ENCODE measurements at regions not wholly inside any gene's neighbourhood (a gene's known extent, or its start where the extent isn't known, plus 50 kb on each side); places are given as distances from the start of the nearest gene placed in this dataset.
A peak's percentile ranks its signal among the peaks of the same experiment; 100 is the strongest.
"Not testable (repeated sequence)": the region's sequence is repeated elsewhere in the genome, so short reads cannot be mapped to it uniquely, and the experiment has no call there.

GRCh38 chr12:131266591-131267467, 313.1 kb downstream of the ADGRD1 start:
- Histone ChIP-seq H3K9me3 (no peaks in the 10 kb centered on the region), H3K4me1 (0 out of 2 replicates have a peak, but pooled peaks cover 4% of the 10 kb centered on the region), H3K27me3 (no peaks in the 10 kb centered on the region), H3K4me3 (ENCODE audit: low read depth, low read length) (no peak overlapping the region), H3K36me3 (no peaks in the 10 kb centered on the region)
- no peak for DNase-seq
- no peak for TF ChIP-seq CTCF (IDR thresholded peaks at IDR 0.05; ENCODE audit: low read depth, low read length)

- H3K4me1 ChIP-seq = 0 out of 2 replicates have a peak, but pooled peaks cover 4% of the 10 kb centered on the region
- no peaks in the 10 kb centered on the region for H3K36me3 ChIP-seq
- no peak for DNase-seq
- H3K9me3 ChIP-seq = no peaks in the 10 kb centered on the region
- no peaks in the 10 kb centered on the region for H3K27me3 ChIP-seq
- no peak for TF ChIP-seq CTCF (IDR thresholded peaks at IDR 0.05; ENCODE audit: low read depth, low read length)
- H3K4me3 ChIP-seq (ENCODE audit: low read depth, low read length) = no peak overlapping the region
These were observed 313.9 kb downstream of the ADGRD1 start for GRCh38 chr12:131267576-131267975.

GRCh38 chr12:131268123-131268522, 314.4 kb downstream of the ADGRD1 start:
- not testable (repeated sequence) for H3K36me3 ChIP-seq; H3K4me3 ChIP-seq (ENCODE audit: low read depth, low read length); H3K4me1 ChIP-seq; H3K9me3 ChIP-seq; H3K27me3 ChIP-seq
- peak; percentile 47 for DNase-seq

GRCh38 chr12:131268571-131268970, 314.9 kb downstream of the ADGRD1 start:
- H3K9me3 ChIP-seq; DNase-seq; H3K4me3 ChIP-seq (ENCODE audit: low read depth, low read length); H3K27me3 ChIP-seq; H3K4me1 ChIP-seq; H3K36me3 ChIP-seq: not testable (repeated sequence)

- Histone ChIP-seq H3K4me3 (ENCODE audit: low read depth, low read length) (no peak overlapping the region), H3K36me3 (no peaks in the 10 kb centered on the region), H3K9me3 (no peaks in the 10 kb centered on the region), H3K27me3 (no peaks in the 10 kb centered on the region), H3K4me1 (0 out of 2 replicates have a peak, but pooled peaks cover 4% of the 10 kb centered on the region)
- no peak for DNase-seq
- no peak for TF ChIP-seq CTCF (IDR thresholded peaks at IDR 0.05; ENCODE audit: low read depth, low read length)
These were observed 315.8 kb downstream of the ADGRD1 start for GRCh38 chr12:131269551-131269950.

GRCh38 chr12:131269977-131270376, 316.3 kb downstream of the ADGRD1 start:
- H3K27me3 ChIP-seq; H3K9me3 ChIP-seq; H3K36me3 ChIP-seq; H3K4me1 ChIP-seq; H3K4me3 ChIP-seq (ENCODE audit: low read depth, low read length): not testable (repeated sequence)
- peak; percentile 42 for DNase-seq

- Histone ChIP-seq H3K4me1 (0 out of 2 replicates have a peak, but pooled peaks cover 4% of the 10 kb centered on the region), H3K9me3 (no peaks in the 10 kb centered on the region), H3K27me3 (no peaks in the 10 kb centered on the region), H3K36me3 (no peaks in the 10 kb centered on the region), H3K4me3 (ENCODE audit: low read depth, low read length) (no peak overlapping the region)
- no peak for TF ChIP-seq CTCF (IDR thresholded peaks at IDR 0.05; ENCODE audit: low read depth, low read length)
- DNase-seq = no peak
These were observed 318.0 kb downstream of the ADGRD1 start for GRCh38 chr12:131271724-131272123.

GRCh38 chr12:131272283-131272814, 318.6 kb downstream of the ADGRD1 start:
- H3K27me3 ChIP-seq = not testable (repeated sequence)

More at GRCh38 chr12:131272283-131272814, 318.6 kb downstream of the ADGRD1 start:
- H3K9me3 ChIP-seq; DNase-seq; H3K36me3 ChIP-seq; H3K4me1 ChIP-seq; H3K4me3 ChIP-seq (ENCODE audit: low read depth, low read length): not testable (repeated sequence)

Data from BE2C (cell line).